GM12878 (cell line): ENCODE measurements at regions not wholly inside any gene's neighbourhood (a gene's known extent, or its start where the extent isn't known, plus 50 kb on each side); places are given as distances from the start of the nearest gene placed in this dataset.
A peak's percentile ranks its signal among the peaks of the same experiment; 100 is the strongest.

Experiments
- ATF2 ChIP-seq: IDR thresholded peaks from 2 replicates; pipeline ENCODE4 v1.6.1; 2012; ENCODE audit warnings: low read length, inconsistent platforms
- CTCF ChIP-seq, 3 experiments: IDR thresholded peaks in 2 of 3; conservative IDR thresholded peaks in 1 of 3; 2 replicates each; pipeline ENCODE4 v1.5.1; 2011; ENCODE audit warnings: low read depth in 3 of 3, low read length in 3 of 3, mild to moderate bottlenecking in 3 of 3, control low read depth in 2 of 3, moderate library complexity in 2 of 3, inconsistent platforms in 1 of 3, mixed read lengths in 1 of 3; ENCODE audit not compliant: control insufficient read depth in 2 of 3, insufficient read depth in 1 of 3; ENCODE audit errors: extremely low read depth in 1 of 3
- GABPA ChIP-seq: IDR thresholded peaks from 2 replicates; pipeline ENCODE4 v1.6.1; 2014; ENCODE audit warnings: antibody characterized with exemption, low read depth, mild to moderate bottlenecking, inconsistent platforms
- NFYA ChIP-seq: IDR thresholded peaks from 2 replicates; pipeline ENCODE4 v1.6.1; 2011; ENCODE audit warnings: low read depth, mild to moderate bottlenecking, low read length, improper control_type of control experiment, borderline replicate concordance
- NFYB ChIP-seq: IDR thresholded peaks from 2 replicates; pipeline ENCODE4 v1.6.1; 2011; ENCODE audit warnings: low read depth, mild to moderate bottlenecking, low read length, improper control_type of control experiment, moderate library complexity; ENCODE audit not compliant: insufficient read depth
- PBX3 ChIP-seq: IDR thresholded peaks from 2 replicates; pipeline ENCODE4 v1.6.1; 2011; ENCODE audit warnings: mild to moderate bottlenecking, low read depth, low read length, moderate library complexity; ENCODE audit not compliant: insufficient replicate concordance
- POLR2A ChIP-seq: IDR thresholded peaks from 2 replicates; pipeline ENCODE4 v1.6.1; 2011; ENCODE audit warnings: low read depth, mild to moderate bottlenecking, low read length
- TAF1 ChIP-seq: IDR thresholded peaks from 2 replicates; pipeline ENCODE4 v1.6.1; 2011; ENCODE audit warnings: mild to moderate bottlenecking, low read depth, low read length, borderline replicate concordance
- ZNF274 ChIP-seq: IDR thresholded peaks from one replicate; pipeline ENCODE4 v1.8.0; 2011; ENCODE audit not compliant: insufficient read length, insufficient read depth

- TF ChIP-seq NFYA: no peak
- TF ChIP-seq CTCF (IDR thresholded peaks at IDR 0.05 in 2 of 3, conservative IDR thresholded peaks at IDR 0.05 in 1 of 3; ENCODE audit: control insufficient read depth in 2 of 3, extremely low read depth in 1 of 3, insufficient read depth in 1 of 3, low read depth in 3 of 3, low read length in 3 of 3): peak in 2 of 3 experiments; percentile 4 to 10; a peak in 1 of 6 replicates
- no peak for TF ChIP-seq PBX3
- no peak for TF ChIP-seq ZNF274
- TF ChIP-seq TAF1: no peak
- no peak for TF ChIP-seq POLR2A
- no peak for TF ChIP-seq ATF2
- no peak for TF ChIP-seq NFYB
- TF ChIP-seq GABPA: no peak
Observed at GRCh38 chr6:76876922-76877553, 586.3 kb downstream of the HTR1B start.
